Spleen (tissue), 11 donors: ENCODE measurements at regions not wholly inside any gene's neighbourhood (a gene's known extent, or its start where the extent isn't known, plus 50 kb on each side); places are given as distances from the start of the nearest gene placed in this dataset.

Source experiments
- DNase-seq: peaks from one replicate; pipeline ENCODE4 v3.0.0-alpha.2; 2020
- H3K27ac ChIP-seq, 8 donors: fragments of 200-600 bp; sonication (generic) in 7 of 8; 1 replicate in 4 of 8; 2 replicates in 4 of 8; pipeline versions ENCODE4 v1.5.0 to v1.8.0; 2016 to 2021; ENCODE audit warnings: inconsistent platforms in 4 of 8, mild to moderate bottlenecking in 4 of 8, moderate library complexity in 1 of 8
- H3K27me3 ChIP-seq, 7 donors: fragments of 200-600 bp; sonication (generic) in 6 of 7; replicated peaks in 1 of 7; 1 replicate in 4 of 7; 2 replicates in 3 of 7; pipeline versions ENCODE4 v1.5.0 to v1.8.0; 2016 to 2021; ENCODE audit warnings: inconsistent platforms in 3 of 7, mild to moderate bottlenecking in 1 of 7
- H3K36me3 ChIP-seq, 6 donors: fragments of 200-600 bp; sonication (generic) in 5 of 6; 1 replicate in 4 of 6; 2 replicates in 2 of 6; pipeline versions ENCODE4 v1.5.0 to v1.8.0; 2016 to 2021; ENCODE audit warnings: inconsistent platforms in 2 of 6
- H3K4me1 ChIP-seq, 6 donors: fragments of 200-600 bp; sonication (generic) in 5 of 6; 1 replicate in 3 of 6; 2 replicates in 3 of 6; pipeline versions ENCODE4 v1.5.0 to v1.8.0; 2016 to 2021; ENCODE audit warnings: inconsistent platforms in 3 of 6
- H3K4me3 ChIP-seq, 8 donors: fragments of 200-600 bp; sonication (generic) in 7 of 8; 1 replicate in 4 of 8; 2 replicates in 4 of 8; pipeline versions ENCODE4 v1.5.0 to v1.8.0; 2016 to 2021; ENCODE audit warnings: inconsistent platforms in 4 of 8, mild to moderate bottlenecking in 4 of 8, moderate library complexity in 2 of 8
- H3K9me3 ChIP-seq, 8 donors: fragments of 200-600 bp; sonication (generic) in 7 of 8; 1 replicate in 4 of 8; 2 replicates in 4 of 8; pipeline versions ENCODE4 v1.5.0 to v1.8.0; 2016 to 2021; ENCODE audit warnings: inconsistent platforms in 4 of 8
- POLR2A ChIP-seq, 3 donors: fragments of 450-650 bp; IDR thresholded peaks; one replicate each; pipeline ENCODE4 v1.5.1; 2017; ENCODE audit warnings: antibody characterized with exemption in 3 of 3, mild to moderate bottlenecking in 1 of 3
- POLR2AphosphoS5 ChIP-seq, 3 donors: sonication (generic); formaldehyde crosslinking; IDR thresholded peaks; one replicate each; pipeline ENCODE4 v1.5.1; 2017; ENCODE audit warnings: antibody characterized with exemption in 3 of 3
- WGBS, 5 donors: extraction: QIAGEN DNeasy Blood & Tissue Kit in 3 of 5; methylation state at CpG; one replicate each; pipeline versions ENCODE4 v1.1.5 to v1.1.7; 2013 to 2018; 5-methylcytosine and 5-hydroxymethylcytosine counted together
- intact Hi-C: fragments of 100-400 bp; cut with DNase I; formaldehyde crosslinking; loops from one replicate; pipeline ENCODE4 v1.15.0; 2023; ENCODE audit warnings: low total_unique reads
- TF ChIP-seq, protein P1 (sequence below), 11 experiments: fragments of 200-600 bp in 7 of 11; fragments of 450-650 bp in 4 of 11; sonication (generic) in 4 of 11; IDR thresholded peaks in 8 of 11; conservative IDR thresholded peaks in 3 of 11; 1 replicate in 7 of 11; 2 replicates in 4 of 11; pipeline versions ENCODE4 v1.4.0 to v1.8.0; 2016 to 2021; ENCODE audit warnings: antibody characterized with exemption in 11 of 11, inconsistent platforms in 4 of 11, mild to moderate bottlenecking in 1 of 11
- donor health status: healthy with polysubstance abuse.
- donor health status: DM: no; HTN: no; CAD: no; lungs with moderate emphysema.
- donor health status: DM: no; HTN: no; CAD: no.
- donor health status: Bipolar disorder and iron deficiency.
- donor health status: healthy.
- donor health status: DM: no; HTN: no; CAD: no.
- donor health status: DM: yes; HTN: yes; CAD: no.

DNA sequence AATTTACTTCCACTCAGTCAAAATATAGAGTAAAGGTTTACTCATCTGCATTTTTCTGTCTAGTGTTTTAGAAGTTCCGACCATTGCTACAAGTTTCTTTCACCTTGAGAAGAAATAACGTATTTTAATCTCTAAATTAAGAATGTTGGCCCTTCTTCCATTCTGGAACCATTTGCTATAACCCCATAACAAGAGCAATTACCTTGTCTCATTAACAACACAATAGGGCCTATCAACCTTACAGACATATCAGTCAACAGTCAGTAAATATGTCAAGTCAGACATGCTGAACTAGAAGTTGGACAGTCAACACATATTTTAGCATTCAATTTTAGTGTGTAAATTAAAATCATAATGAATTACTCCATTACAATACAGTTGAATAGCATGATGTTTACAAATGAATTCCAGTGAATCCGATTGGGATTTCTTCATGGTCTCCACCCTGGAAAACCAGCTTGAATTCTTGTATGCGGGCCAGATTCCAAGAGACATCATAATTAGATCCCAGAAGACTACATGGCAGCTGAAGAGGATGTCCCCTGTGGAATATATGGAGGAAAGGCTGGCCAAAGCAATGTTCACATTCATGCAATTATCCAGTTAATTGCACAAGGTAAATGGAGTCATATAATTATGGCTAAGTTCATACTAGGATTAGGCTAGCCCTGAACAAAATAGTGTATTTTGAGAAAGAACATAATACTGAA lies 196.2 kb upstream of the TARS1 start:
- Histone ChIP-seq H3K4me1 (peaks cover 5 to 26% (median 16%) of the 10 kb centered on the region in 6 donors), H3K27ac (no peak overlapping the region), H3K4me3 (no peak overlapping the region), H3K27me3 (no peaks in the 10 kb centered on the region), H3K36me3 (no peaks in the 10 kb centered on the region), H3K9me3 (no peaks in the 10 kb centered on the region)
- TF ChIP-seq, protein P1, sequence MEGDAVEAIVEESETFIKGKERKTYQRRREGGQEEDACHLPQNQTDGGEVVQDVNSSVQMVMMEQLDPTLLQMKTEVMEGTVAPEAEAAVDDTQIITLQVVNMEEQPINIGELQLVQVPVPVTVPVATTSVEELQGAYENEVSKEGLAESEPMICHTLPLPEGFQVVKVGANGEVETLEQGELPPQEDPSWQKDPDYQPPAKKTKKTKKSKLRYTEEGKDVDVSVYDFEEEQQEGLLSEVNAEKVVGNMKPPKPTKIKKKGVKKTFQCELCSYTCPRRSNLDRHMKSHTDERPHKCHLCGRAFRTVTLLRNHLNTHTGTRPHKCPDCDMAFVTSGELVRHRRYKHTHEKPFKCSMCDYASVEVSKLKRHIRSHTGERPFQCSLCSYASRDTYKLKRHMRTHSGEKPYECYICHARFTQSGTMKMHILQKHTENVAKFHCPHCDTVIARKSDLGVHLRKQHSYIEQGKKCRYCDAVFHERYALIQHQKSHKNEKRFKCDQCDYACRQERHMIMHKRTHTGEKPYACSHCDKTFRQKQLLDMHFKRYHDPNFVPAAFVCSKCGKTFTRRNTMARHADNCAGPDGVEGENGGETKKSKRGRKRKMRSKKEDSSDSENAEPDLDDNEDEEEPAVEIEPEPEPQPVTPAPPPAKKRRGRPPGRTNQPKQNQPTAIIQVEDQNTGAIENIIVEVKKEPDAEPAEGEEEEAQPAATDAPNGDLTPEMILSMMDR (IDR thresholded peaks at IDR 0.05 in 8 of 11, conservative IDR thresholded peaks at IDR 0.05 in 3 of 11), result no peak
- TF ChIP-seq POLR2A (IDR thresholded peaks at IDR 0.05), result no peak
- TF ChIP-seq POLR2AphosphoS5 (IDR thresholded peaks at IDR 0.05), result no peak
- intact Hi-C loops, result no loop called here
- DNase-seq, result no peak
- WGBS, 5 donors, result 81 to 93% (median 90%) methylated on average over 4 of the region's 4 CpGs

DNA sequence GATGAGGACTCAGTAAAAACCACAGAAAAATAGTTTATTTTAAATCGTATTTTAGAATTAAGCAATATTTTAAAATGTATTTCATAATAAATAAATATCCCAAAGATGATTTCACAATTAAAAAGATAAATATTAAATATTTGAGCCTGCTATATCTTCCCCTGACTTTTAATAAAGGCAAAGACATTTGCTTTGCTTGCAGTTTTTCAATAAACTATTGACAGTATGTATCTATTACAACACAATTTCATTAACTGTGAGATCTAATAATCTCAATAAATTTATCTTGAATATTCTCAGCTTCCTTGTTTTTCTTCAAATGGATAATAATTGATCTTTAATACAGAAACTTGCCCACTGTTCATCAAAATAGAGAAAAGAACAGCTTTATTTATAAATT lies 186.2 kb upstream of the TARS1 start:
- H3K27ac ChIP-seq, result no peak overlapping the region
- no peak for DNase-seq
- WGBS, 5 donors, result 83 to 91% (median 89%) methylated on average over 1 of the region's 1 CpG
- H3K9me3 ChIP-seq, result no peaks in the 10 kb centered on the region
- TF ChIP-seq POLR2AphosphoS5 (IDR thresholded peaks at IDR 0.05), result no peak
- TF ChIP-seq, protein P1 (IDR thresholded peaks at IDR 0.05 in 8 of 11, conservative IDR thresholded peaks at IDR 0.05 in 3 of 11), result no peak
- H3K27me3 ChIP-seq, result no peaks in the 10 kb centered on the region
- H3K36me3 ChIP-seq, result no peaks in the 10 kb centered on the region
- H3K4me3 ChIP-seq, result no peak overlapping the region
- no peaks in the 10 kb centered on the region for H3K4me1 ChIP-seq
- intact Hi-C loops, result no loop called here

DNA sequence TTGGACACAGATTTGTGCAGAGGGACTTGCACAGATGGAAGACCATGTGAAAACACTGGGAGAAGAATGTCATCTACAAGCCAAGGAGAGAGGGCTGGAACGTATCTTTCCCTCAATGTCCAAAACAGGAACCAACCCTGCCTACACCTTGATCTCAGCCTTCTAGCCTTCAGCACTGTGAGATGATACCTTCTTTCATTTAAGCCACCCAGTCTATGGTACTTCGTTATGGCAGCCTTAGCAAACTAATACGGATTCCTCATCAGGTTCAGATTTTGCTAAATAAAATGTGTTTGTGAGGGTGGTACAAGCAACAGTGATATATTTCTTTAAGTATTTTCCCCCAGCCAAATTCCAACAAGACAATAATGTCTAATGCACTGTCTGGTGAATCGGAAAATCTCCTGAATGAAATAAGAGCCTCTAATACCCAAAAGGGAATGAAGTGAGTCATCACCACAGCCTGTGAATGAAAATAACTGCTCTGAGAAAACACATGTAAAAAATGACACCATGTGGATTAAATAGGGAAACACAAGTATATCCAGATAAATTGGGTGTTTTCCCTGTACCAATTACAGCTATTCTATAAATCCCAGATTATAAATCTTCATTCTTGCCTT lies 182.8 kb upstream of the TARS1 start:
- Histone ChIP-seq H3K27ac (no peak overlapping the region), H3K4me1 (no peaks in the 10 kb centered on the region), H3K27me3 (no peaks in the 10 kb centered on the region), H3K9me3 (no peaks in the 10 kb centered on the region), H3K4me3 (no peak overlapping the region), H3K36me3 (no peaks in the 10 kb centered on the region)
- 74 to 90% (median 79%) methylated on average over 4 of the region's 4 CpGs for WGBS, 5 donors
- TF ChIP-seq POLR2AphosphoS5 (IDR thresholded peaks at IDR 0.05), result no peak
- TF ChIP-seq POLR2A (IDR thresholded peaks at IDR 0.05), result no peak
- TF ChIP-seq, protein P1 (IDR thresholded peaks at IDR 0.05 in 8 of 11, conservative IDR thresholded peaks at IDR 0.05 in 3 of 11), result peak in 1 of 11 experiments; percentile 6
- intact Hi-C loops, result no loop called here
- DNase-seq, result no peak

DNA sequence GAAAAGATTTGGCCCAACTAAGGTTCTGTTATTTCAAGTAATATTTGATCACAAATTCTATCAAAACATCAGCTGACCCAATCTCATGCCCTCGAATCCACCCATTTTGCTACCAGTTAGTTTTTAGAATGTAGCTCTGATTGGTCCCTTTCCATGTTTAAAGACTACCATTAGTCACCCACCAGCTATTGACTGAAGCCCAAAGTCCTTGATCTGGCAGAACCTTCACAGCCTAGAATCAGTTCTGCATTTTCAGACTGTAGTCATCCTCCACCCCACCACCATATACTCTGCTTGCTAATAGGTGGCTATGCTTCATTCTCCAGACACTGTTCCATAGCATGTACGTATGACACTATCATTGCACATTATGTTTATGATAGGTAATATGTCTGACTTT lies 182.2 kb upstream of the TARS1 start:
- no peaks in the 10 kb centered on the region for H3K27me3 ChIP-seq
- 82 to 99% (median 86%) methylated on average over 2 of the region's 2 CpGs for WGBS, 5 donors
- no peak overlapping the region for H3K27ac ChIP-seq
- peaks cover 0 to 4% (median 2%) of the 10 kb centered on the region in 8 donors for H3K9me3 ChIP-seq
- no peak for TF ChIP-seq POLR2A (IDR thresholded peaks at IDR 0.05)
- TF ChIP-seq, protein P1 (IDR thresholded peaks at IDR 0.05 in 8 of 11, conservative IDR thresholded peaks at IDR 0.05 in 3 of 11), result no peak
- no peak for TF ChIP-seq POLR2AphosphoS5 (IDR thresholded peaks at IDR 0.05)
- intact Hi-C loops, result no loop called here
- DNase-seq, result no peak
- no peaks in the 10 kb centered on the region for H3K4me1 ChIP-seq
- H3K4me3 ChIP-seq, result no peak overlapping the region
- no peaks in the 10 kb centered on the region for H3K36me3 ChIP-seq
